ENCODE measurements at regions not wholly inside any gene's neighbourhood (a gene's known extent, or its start where the extent isn't known, plus 50 kb on each side); places are given as distances from the start of the nearest gene placed in this dataset.
A peak's percentile ranks its signal among the peaks of the same experiment; 100 is the strongest.
"Not testable (repeated sequence)": the region's sequence is repeated elsewhere in the genome, so short reads cannot be mapped to it uniquely, and the experiment has no call there.

GRCh38 chr1:95497566-95497965 is 263.6 kb downstream of the RWDD3 start:
- DNase-seq (no peak), ATAC-seq (replicated peaks) (no peak)
- H3K36me3 Mint-ChIP-seq: no peaks in the 10 kb centered on the region
- H3K27me3 Mint-ChIP-seq: no peaks in the 10 kb centered on the region
- no peak overlapping the region for H3K27ac Mint-ChIP-seq
- H3K9me3 Mint-ChIP-seq: peaks cover 0 to 12% of the 10 kb centered on the region in 2 donors
- H3K4me1 Mint-ChIP-seq: no peaks in the 10 kb centered on the region
- H3K4me3 Mint-ChIP-seq: no peak overlapping the region

- Mint-ChIP-seq H3K4me1 (no peaks in the 10 kb centered on the region), H3K27ac (no peak overlapping the region), H3K9me3 (peaks cover 0 to 12% of the 10 kb centered on the region in 2 donors), H3K4me3 (no peak overlapping the region), H3K36me3 (no peaks in the 10 kb centered on the region), H3K27me3 (no peaks in the 10 kb centered on the region)
- DNase-seq: no peak
- ATAC-seq (replicated peaks): no peak
These were observed 269.4 kb downstream of the RWDD3 start for GRCh38 chr1:95503278-95504030.

GRCh38 chr1:95504321-95504720 is 270.3 kb downstream of the RWDD3 start:
- Mint-ChIP-seq H3K36me3 (no peaks in the 10 kb centered on the region), H3K27me3 (no peaks in the 10 kb centered on the region), H3K27ac (no peak overlapping the region), H3K9me3 (peaks cover 0 to 9% of the 10 kb centered on the region in 2 donors), H3K4me1 (no peaks in the 10 kb centered on the region), H3K4me3 (no peak overlapping the region)
- DNase-seq (no peak), ATAC-seq (replicated peaks) (no peak)

GRCh38 chr1:95506736-95507414 is 272.9 kb downstream of the RWDD3 start:
- H3K27ac Mint-ChIP-seq: no peak overlapping the region
- peaks cover 0 to 4% of the 10 kb centered on the region in 2 donors for H3K9me3 Mint-ChIP-seq
- no peaks in the 10 kb centered on the region for H3K27me3 Mint-ChIP-seq
- ATAC-seq (replicated peaks) (no peak), DNase-seq (no peak)
- no peaks in the 10 kb centered on the region for H3K36me3 Mint-ChIP-seq
- H3K4me1 Mint-ChIP-seq: no peaks in the 10 kb centered on the region
- H3K4me3 Mint-ChIP-seq: no peak overlapping the region

- H3K36me3 Mint-ChIP-seq: no peaks in the 10 kb centered on the region
- no peaks in the 10 kb centered on the region for H3K27me3 Mint-ChIP-seq
- H3K4me1 Mint-ChIP-seq: no peaks in the 10 kb centered on the region
- H3K4me3 Mint-ChIP-seq: no peak overlapping the region
- H3K9me3 Mint-ChIP-seq: peaks cover 0 to 4% of the 10 kb centered on the region in 2 donors
- ATAC-seq (replicated peaks): no peak
- no peak for DNase-seq
- no peak overlapping the region for H3K27ac Mint-ChIP-seq
These were observed 276.0 kb downstream of the RWDD3 start for GRCh38 chr1:95509989-95510388.

GRCh38 chr1:95512925-95513324 is 278.9 kb downstream of the RWDD3 start:
- no peak overlapping the region for H3K4me3 Mint-ChIP-seq
- no peaks in the 10 kb centered on the region for H3K4me1 Mint-ChIP-seq
- H3K36me3 Mint-ChIP-seq: no peaks in the 10 kb centered on the region
- H3K27me3 Mint-ChIP-seq: no peaks in the 10 kb centered on the region
- H3K27ac Mint-ChIP-seq: no peak overlapping the region
- DNase-seq (no peak), ATAC-seq (replicated peaks) (no peak)
- peaks cover 6 to 7% of the 10 kb centered on the region in 2 donors for H3K9me3 Mint-ChIP-seq

GRCh38 chr1:95517506-95517905 is 283.5 kb downstream of the RWDD3 start:
- no peak for DNase-seq
- no peaks in the 10 kb centered on the region for H3K36me3 Mint-ChIP-seq
- H3K4me3 Mint-ChIP-seq: no peak overlapping the region
- no peak overlapping the region for H3K27ac Mint-ChIP-seq
- peaks cover 7 to 11% of the 10 kb centered on the region in 2 donors for H3K9me3 Mint-ChIP-seq
- no peaks in the 10 kb centered on the region for H3K27me3 Mint-ChIP-seq
- ATAC-seq (replicated peaks): no peak
- H3K4me1 Mint-ChIP-seq: no peaks in the 10 kb centered on the region

GRCh38 chr1:95518310-95518709 is 284.3 kb downstream of the RWDD3 start:
- no peak for ATAC-seq (replicated peaks)
- Mint-ChIP-seq H3K9me3 (peaks cover 9 to 14% of the 10 kb centered on the region in 2 donors), H3K36me3 (no peaks in the 10 kb centered on the region), H3K27ac (no peak overlapping the region), H3K27me3 (no peaks in the 10 kb centered on the region), H3K4me1 (no peaks in the 10 kb centered on the region), H3K4me3 (no peak overlapping the region)
- DNase-seq: no peak

GRCh38 chr1:95520390-95520789 is 286.4 kb downstream of the RWDD3 start:
- H3K4me1 Mint-ChIP-seq: no peaks in the 10 kb centered on the region
- DNase-seq (no peak), ATAC-seq (replicated peaks) (no peak)
- H3K4me3 Mint-ChIP-seq: no peak overlapping the region
- no peaks in the 10 kb centered on the region for H3K27me3 Mint-ChIP-seq
- H3K9me3 Mint-ChIP-seq: peaks cover 13 to 16% of the 10 kb centered on the region in 2 donors
- no peaks in the 10 kb centered on the region for H3K36me3 Mint-ChIP-seq
- H3K27ac Mint-ChIP-seq: no peak overlapping the region

- Mint-ChIP-seq H3K4me3 (no peak overlapping the region), H3K9me3 (peaks cover 0 to 1% of the 10 kb centered on the region in 2 donors), H3K27ac (no peak overlapping the region), H3K27me3 (no peaks in the 10 kb centered on the region), H3K4me1 (no peaks in the 10 kb centered on the region), H3K36me3 (no peaks in the 10 kb centered on the region)
- DNase-seq (no peak), ATAC-seq (replicated peaks) (no peak)
These were observed 298.3 kb downstream of the RWDD3 start for GRCh38 chr1:95532335-95532734.

- no peak overlapping the region for H3K4me3 Mint-ChIP-seq
- H3K27ac Mint-ChIP-seq: no peak overlapping the region
- no peaks in the 10 kb centered on the region for H3K27me3 Mint-ChIP-seq
- peak in 1 of 2 donors; percentile 18 for ATAC-seq (replicated peaks)
- H3K4me1 Mint-ChIP-seq: no peaks in the 10 kb centered on the region
- DNase-seq: no peak
- H3K9me3 Mint-ChIP-seq: no peaks in the 10 kb centered on the region
- H3K36me3 Mint-ChIP-seq: no peaks in the 10 kb centered on the region
These were observed 301.0 kb downstream of the RWDD3 start for GRCh38 chr1:95534985-95535384.

GRCh38 chr1:95535614-95536013 is 301.6 kb downstream of the RWDD3 start:
- ATAC-seq (replicated peaks) (no peak), DNase-seq (no peak)
- H3K4me1 Mint-ChIP-seq: no peaks in the 10 kb centered on the region
- no peak overlapping the region for H3K4me3 Mint-ChIP-seq
- no peaks in the 10 kb centered on the region for H3K27me3 Mint-ChIP-seq
- no peak overlapping the region for H3K27ac Mint-ChIP-seq
- no peaks in the 10 kb centered on the region for H3K9me3 Mint-ChIP-seq
- H3K36me3 Mint-ChIP-seq: no peaks in the 10 kb centered on the region

GRCh38 chr1:95536501-95536900 is 302.5 kb downstream of the RWDD3 start:
- Mint-ChIP-seq H3K36me3 (no peaks in the 10 kb centered on the region), H3K4me1 (no peaks in the 10 kb centered on the region), H3K27ac (no peak overlapping the region), H3K4me3 (no peak overlapping the region), H3K9me3 (no peaks in the 10 kb centered on the region), H3K27me3 (no peaks in the 10 kb centered on the region)
- no peak for DNase-seq
- no peak for ATAC-seq (replicated peaks)

- Mint-ChIP-seq H3K4me3 (no peak overlapping the region), H3K4me1 (no peaks in the 10 kb centered on the region), H3K27me3 (no peaks in the 10 kb centered on the region), H3K36me3 (no peaks in the 10 kb centered on the region), H3K27ac (no peak overlapping the region), H3K9me3 (no peaks in the 10 kb centered on the region)
- DNase-seq: no peak
- ATAC-seq (replicated peaks): no peak
These were observed 303.2 kb downstream of the RWDD3 start for GRCh38 chr1:95537176-95537575.

GRCh38 chr1:95538242-95538641 is 304.2 kb downstream of the RWDD3 start:
- H3K4me1 Mint-ChIP-seq; ATAC-seq (replicated peaks): not testable (repeated sequence)

More at GRCh38 chr1:95538242-95538641, 304.2 kb downstream of the RWDD3 start:
- H3K36me3 Mint-ChIP-seq, H3K27ac Mint-ChIP-seq, DNase-seq, H3K9me3 Mint-ChIP-seq, H3K4me3 Mint-ChIP-seq, H3K27me3 Mint-ChIP-seq: not testable (repeated sequence)

All from stimulated activated naive B cell treated with anti-CD40 and anti-IgM and Interleukin-4, amounts not matched to agents 10 μg/mL and 1 μg/mL and 100 μg/mL, for 72 hours (primary cell).